ENCODE measurements at regions not wholly inside any gene's neighbourhood (a gene's known extent, or its start where the extent isn't known, plus 50 kb on each side); places are given as distances from the start of the nearest gene placed in this dataset.
A peak's percentile ranks its signal among the peaks of the same experiment; 100 is the strongest.

DNA sequence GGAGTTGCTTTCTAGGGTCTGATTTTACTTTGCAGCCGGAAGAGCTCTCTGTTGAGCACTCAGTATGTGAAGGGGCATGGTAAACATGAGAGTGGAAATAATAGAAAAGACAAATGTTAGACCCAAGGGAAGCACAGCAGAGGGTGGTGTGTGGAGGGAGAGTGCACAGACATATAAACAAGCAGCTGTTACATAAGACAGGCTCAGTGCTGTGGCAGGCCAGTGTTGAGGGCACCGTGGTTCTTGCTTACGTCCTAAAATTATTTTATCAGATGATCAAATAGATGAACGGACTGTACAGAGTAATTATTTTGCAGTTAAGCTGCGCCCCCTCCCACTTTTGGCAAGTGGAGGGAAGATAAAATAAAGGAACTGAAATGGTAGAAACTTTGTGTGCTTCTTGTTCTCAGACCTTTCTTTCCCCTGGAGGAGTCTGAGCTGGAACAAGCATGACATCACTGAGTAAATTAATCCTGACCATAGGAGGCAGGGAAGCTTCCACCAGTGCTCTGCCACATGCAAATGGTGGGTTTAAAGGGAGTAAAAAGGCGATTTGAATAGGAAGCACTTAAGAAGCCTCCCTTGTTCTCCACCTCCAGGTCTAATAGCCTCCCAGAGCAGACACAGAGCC lies 205.6 kb downstream of the IL20RB start:
- H3K27me3 Mint-ChIP-seq (ENCODE audit: low read depth, unreplicated experiment): no peaks in the 10 kb centered on the region
- Histone ChIP-seq H3K4me1 (ENCODE audit: insufficient read depth, low read length) (no peaks in the 10 kb centered on the region), H3K79me2 (ENCODE audit: insufficient read depth, low read length) (no peaks in the 10 kb centered on the region), H3K4me2 (ENCODE audit: low read length) (no peak overlapping the region), H3K27me3 (ENCODE audit: insufficient read depth, low read length) (no peaks in the 10 kb centered on the region), H3K36me3 (ENCODE audit: insufficient read depth, low read length) (no peaks in the 10 kb centered on the region), H2AFZ (ENCODE audit: low read depth, low read length) (no peak overlapping the region), H3K9ac (ENCODE audit: low read length) (no peak overlapping the region), H3K27ac (ENCODE audit: low read depth, low read length) (no peak overlapping the region), H3K4me3 (ENCODE audit: insufficient read depth, low read depth, low read length) (no peak overlapping the region), H3K9me3 (ENCODE audit: insufficient read depth, low read depth, low read length) (no peaks in the 10 kb centered on the region), H4K20me1 (ENCODE audit: insufficient read depth, low read length) (no peaks in the 10 kb centered on the region)
- H3K36me3 Mint-ChIP-seq (ENCODE audit: low read depth, unreplicated experiment): no peaks in the 10 kb centered on the region
- H3K4me1 Mint-ChIP-seq (ENCODE audit: low read depth, unreplicated experiment): peaks cover 24% of the 10 kb centered on the region
- FAIRE-seq: no peak
- peak overlapping the region; percentile 69 for H3K27ac Mint-ChIP-seq (ENCODE audit: unreplicated experiment)
- TF ChIP-seq, protein P1, sequence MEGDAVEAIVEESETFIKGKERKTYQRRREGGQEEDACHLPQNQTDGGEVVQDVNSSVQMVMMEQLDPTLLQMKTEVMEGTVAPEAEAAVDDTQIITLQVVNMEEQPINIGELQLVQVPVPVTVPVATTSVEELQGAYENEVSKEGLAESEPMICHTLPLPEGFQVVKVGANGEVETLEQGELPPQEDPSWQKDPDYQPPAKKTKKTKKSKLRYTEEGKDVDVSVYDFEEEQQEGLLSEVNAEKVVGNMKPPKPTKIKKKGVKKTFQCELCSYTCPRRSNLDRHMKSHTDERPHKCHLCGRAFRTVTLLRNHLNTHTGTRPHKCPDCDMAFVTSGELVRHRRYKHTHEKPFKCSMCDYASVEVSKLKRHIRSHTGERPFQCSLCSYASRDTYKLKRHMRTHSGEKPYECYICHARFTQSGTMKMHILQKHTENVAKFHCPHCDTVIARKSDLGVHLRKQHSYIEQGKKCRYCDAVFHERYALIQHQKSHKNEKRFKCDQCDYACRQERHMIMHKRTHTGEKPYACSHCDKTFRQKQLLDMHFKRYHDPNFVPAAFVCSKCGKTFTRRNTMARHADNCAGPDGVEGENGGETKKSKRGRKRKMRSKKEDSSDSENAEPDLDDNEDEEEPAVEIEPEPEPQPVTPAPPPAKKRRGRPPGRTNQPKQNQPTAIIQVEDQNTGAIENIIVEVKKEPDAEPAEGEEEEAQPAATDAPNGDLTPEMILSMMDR (IDR thresholded peaks at IDR 0.05; ENCODE audit: insufficient read depth, low read depth, low read length): no peak
- no peak for TF ChIP-seq EZH2 (IDR thresholded peaks at IDR 0.05; ENCODE audit: insufficient read depth, low read length)
- no peaks in the 10 kb centered on the region for H3K9me3 Mint-ChIP-seq (ENCODE audit: unreplicated experiment)
- H3K4me3 Mint-ChIP-seq (ENCODE audit: unreplicated experiment): no peak overlapping the region
- no peak for DNase-seq (ENCODE audit: low read depth)

DNA sequence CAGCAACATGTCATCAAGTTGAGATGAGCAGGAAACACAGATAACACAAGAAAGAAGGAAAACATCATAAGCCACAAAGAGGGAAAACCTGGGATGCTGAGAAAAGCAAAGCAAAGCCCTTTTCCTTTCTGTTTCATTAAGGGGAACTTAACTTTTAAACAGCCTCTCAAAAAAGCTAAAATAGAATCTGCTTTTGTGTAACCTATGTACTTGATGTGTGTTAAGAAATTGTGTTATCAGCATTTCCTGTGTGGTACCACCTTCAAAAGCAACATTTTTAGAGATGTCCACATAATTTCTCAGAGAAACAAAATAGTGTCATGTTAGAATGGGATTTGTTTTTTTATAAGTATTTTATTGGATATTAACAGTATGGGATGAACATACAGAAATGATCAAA lies 206.2 kb downstream of the IL20RB start:
- Mint-ChIP-seq H3K27me3 (ENCODE audit: low read depth, unreplicated experiment) (no peaks in the 10 kb centered on the region), H3K27ac (ENCODE audit: unreplicated experiment) (peak overlapping the region; percentile 69), H3K4me1 (ENCODE audit: low read depth, unreplicated experiment) (peaks cover 24% of the 10 kb centered on the region), H3K9me3 (ENCODE audit: unreplicated experiment) (no peaks in the 10 kb centered on the region), H3K36me3 (ENCODE audit: low read depth, unreplicated experiment) (no peaks in the 10 kb centered on the region), H3K4me3 (ENCODE audit: unreplicated experiment) (no peak overlapping the region)
- Histone ChIP-seq H3K4me3 (ENCODE audit: insufficient read depth, low read depth, low read length) (no peak overlapping the region), H3K36me3 (ENCODE audit: insufficient read depth, low read length) (no peaks in the 10 kb centered on the region), H3K9me3 (ENCODE audit: insufficient read depth, low read depth, low read length) (no peaks in the 10 kb centered on the region), H3K79me2 (ENCODE audit: insufficient read depth, low read length) (no peaks in the 10 kb centered on the region), H3K4me2 (ENCODE audit: low read length) (no peak overlapping the region), H3K27ac (ENCODE audit: low read depth, low read length) (no peak overlapping the region), H3K27me3 (ENCODE audit: insufficient read depth, low read length) (no peaks in the 10 kb centered on the region), H4K20me1 (ENCODE audit: insufficient read depth, low read length) (no peaks in the 10 kb centered on the region), H3K9ac (ENCODE audit: low read length) (no peak overlapping the region), H3K4me1 (ENCODE audit: insufficient read depth, low read length) (no peaks in the 10 kb centered on the region), H2AFZ (ENCODE audit: low read depth, low read length) (no peak overlapping the region)
- FAIRE-seq (no peak), DNase-seq (ENCODE audit: low read depth) (no peak)
- TF ChIP-seq EZH2 (IDR thresholded peaks at IDR 0.05; ENCODE audit: insufficient read depth, low read length): no peak
- TF ChIP-seq, protein P1 (IDR thresholded peaks at IDR 0.05; ENCODE audit: insufficient read depth, low read depth, low read length): no peak

DNA sequence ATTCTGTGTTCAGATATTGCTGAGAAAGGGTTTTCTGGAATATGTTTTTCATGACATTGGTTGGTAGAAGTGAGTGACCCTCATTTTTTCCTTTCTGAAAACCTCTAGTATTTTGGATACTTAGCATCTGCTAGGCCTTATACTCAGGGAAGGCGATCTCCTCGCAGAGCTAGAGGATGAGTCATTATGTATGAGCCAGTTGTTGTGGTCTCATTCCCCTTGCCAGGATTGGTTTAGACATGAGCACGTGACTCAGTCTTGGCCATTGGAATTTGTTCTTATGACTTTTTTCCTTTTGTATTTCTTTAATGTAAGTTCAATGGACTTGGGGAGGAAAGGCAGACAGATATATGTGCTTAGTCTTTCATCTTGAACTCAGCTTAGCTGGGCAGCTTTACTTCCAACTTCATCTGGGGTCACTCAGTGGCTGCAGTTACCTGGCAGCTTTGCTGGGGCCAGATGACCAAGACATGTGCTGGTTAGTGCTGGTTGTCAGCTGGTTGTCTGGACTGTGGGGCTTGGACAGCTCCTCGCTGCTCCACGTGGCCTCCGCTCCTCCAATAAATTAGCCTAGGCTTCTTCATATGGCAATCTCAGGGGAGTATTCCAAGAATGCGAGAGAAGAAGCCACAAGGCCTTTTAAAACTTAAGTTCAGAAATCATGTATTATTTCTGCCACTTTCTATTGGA lies 207.5 kb downstream of the IL20RB start:
- no peak overlapping the region for H2AFZ ChIP-seq (ENCODE audit: low read depth, low read length)

More for the DNA sequence above, 207.5 kb downstream of the IL20RB start:
- H3K79me2 ChIP-seq (ENCODE audit: insufficient read depth, low read length): no peaks in the 10 kb centered on the region
- H3K4me1 Mint-ChIP-seq (ENCODE audit: low read depth, unreplicated experiment): peaks cover 24% of the 10 kb centered on the region
- H3K4me3 Mint-ChIP-seq (ENCODE audit: unreplicated experiment): no peak overlapping the region
- no peaks in the 10 kb centered on the region for H3K27me3 ChIP-seq (ENCODE audit: insufficient read depth, low read length)
- H3K27ac Mint-ChIP-seq (ENCODE audit: unreplicated experiment): peak overlapping the region; percentile 42
- no peak overlapping the region for H3K4me3 ChIP-seq (ENCODE audit: insufficient read depth, low read depth, low read length)
- no peak overlapping the region for H3K4me2 ChIP-seq (ENCODE audit: low read length)
- no peaks in the 10 kb centered on the region for H3K9me3 ChIP-seq (ENCODE audit: insufficient read depth, low read depth, low read length)
- H4K20me1 ChIP-seq (ENCODE audit: insufficient read depth, low read length): no peaks in the 10 kb centered on the region
- H3K4me1 ChIP-seq (ENCODE audit: insufficient read depth, low read length): no peaks in the 10 kb centered on the region
- no peak overlapping the region for H3K9ac ChIP-seq (ENCODE audit: low read length)
- no peaks in the 10 kb centered on the region for H3K36me3 Mint-ChIP-seq (ENCODE audit: low read depth, unreplicated experiment)
- H3K36me3 ChIP-seq (ENCODE audit: insufficient read depth, low read length): no peaks in the 10 kb centered on the region
- H3K27me3 Mint-ChIP-seq (ENCODE audit: low read depth, unreplicated experiment): no peaks in the 10 kb centered on the region
- TF ChIP-seq, protein P1 (IDR thresholded peaks at IDR 0.05; ENCODE audit: insufficient read depth, low read depth, low read length): no peak
- TF ChIP-seq EZH2 (IDR thresholded peaks at IDR 0.05; ENCODE audit: insufficient read depth, low read length): no peak
- DNase-seq (ENCODE audit: low read depth) (peak; percentile 20), FAIRE-seq (no peak)
- H3K9me3 Mint-ChIP-seq (ENCODE audit: unreplicated experiment): peaks cover 2% of the 10 kb centered on the region
- H3K27ac ChIP-seq (ENCODE audit: low read depth, low read length): no peak overlapping the region
